ENCODE measurements at regions not wholly inside any gene's neighbourhood (a gene's known extent, or its start where the extent isn't known, plus 50 kb on each side); places are given as distances from the start of the nearest gene placed in this dataset.
A peak's percentile ranks its signal among the peaks of the same experiment; 100 is the strongest.

DNA sequence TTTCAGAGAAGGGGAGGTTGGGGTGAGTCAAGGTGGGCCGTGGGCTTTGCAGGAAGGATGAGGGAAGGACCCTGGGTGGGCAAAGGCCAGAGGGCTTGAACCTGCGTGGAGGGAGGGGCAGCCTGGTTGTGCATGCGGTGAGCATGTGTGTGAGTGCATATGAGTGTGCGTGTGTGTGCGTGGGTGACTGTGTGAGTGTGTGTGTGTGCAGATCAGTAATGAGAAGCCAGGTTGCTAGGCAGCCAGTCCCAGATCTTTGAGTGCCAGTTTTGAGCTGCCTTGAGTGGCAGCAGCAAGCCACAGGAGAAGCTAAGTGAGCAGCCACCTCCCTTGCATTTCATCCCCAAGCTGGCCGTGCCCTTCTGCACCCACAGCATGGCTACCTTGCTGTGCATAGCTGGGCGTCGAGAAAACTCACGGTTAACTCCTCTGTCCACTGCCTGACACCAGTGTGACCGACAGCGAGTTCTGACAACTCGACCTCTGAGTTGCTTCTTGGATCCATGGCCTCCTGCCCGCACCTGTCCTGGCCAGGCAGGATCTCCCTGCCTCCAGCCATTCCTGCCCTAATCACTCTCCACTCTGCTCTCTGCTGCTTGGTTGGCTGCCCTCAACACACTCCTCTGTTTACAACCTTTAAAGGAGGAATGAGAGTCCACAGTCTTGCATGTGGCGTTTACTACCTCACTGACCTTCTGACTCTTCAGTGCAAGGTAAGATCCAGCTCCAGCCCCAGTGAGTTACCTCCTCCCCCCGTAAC is 775.4 kb downstream of the TYW1 start:
- no peak for DNase-seq

DNA sequence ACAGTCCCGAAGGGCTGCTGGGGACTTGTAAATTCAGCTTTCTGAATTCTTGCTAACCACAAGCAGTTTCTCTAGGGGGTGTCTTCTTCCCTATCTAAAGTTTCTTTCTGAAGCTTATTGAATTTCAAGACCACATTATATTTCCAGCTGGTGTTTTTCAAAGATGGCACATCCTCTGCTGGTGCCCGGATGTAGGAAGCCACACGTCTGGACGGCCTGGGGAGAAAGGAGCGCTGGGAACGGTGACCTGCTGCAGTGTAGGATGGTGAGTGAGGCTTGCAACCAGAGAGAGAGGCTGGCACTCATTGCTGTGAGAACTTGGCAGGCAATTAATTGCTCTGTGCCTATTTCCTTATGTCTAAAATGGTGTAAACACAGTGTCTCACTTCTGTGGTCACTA is 776.4 kb downstream of the TYW1 start:
- no peak for DNase-seq

- DNase-seq: no peak
Observed at GRCh38 chr7:67777119-67777518, 780.5 kb downstream of the TYW1 start.

- no peak for DNase-seq
Observed at GRCh38 chr7:67781841-67782240, 785.2 kb downstream of the TYW1 start.

DNA sequence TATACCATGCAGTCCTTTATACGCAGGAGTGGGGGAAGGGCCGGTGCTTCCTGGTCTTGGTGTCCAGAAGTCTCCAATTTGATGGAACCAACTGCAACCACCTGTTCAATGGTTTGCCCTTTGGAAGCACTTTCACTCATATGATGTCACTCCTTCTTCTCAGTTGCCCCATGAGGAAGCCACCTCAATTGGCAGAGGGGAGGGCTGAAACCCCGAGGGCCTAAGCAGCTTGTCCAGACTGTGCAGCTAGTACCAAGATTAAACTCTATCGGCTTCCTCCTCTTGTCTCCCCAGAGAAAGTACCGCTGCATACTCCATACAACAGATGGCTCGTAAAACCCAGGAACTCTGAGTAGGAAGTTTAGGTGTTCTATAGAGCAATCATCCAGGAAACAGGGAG is 789.4 kb downstream of the TYW1 start:
- DNase-seq: no peak

- DNase-seq: peak; percentile 44
Observed at GRCh38 chr7:67788669-67789068, 792.0 kb downstream of the TYW1 start.

DNA sequence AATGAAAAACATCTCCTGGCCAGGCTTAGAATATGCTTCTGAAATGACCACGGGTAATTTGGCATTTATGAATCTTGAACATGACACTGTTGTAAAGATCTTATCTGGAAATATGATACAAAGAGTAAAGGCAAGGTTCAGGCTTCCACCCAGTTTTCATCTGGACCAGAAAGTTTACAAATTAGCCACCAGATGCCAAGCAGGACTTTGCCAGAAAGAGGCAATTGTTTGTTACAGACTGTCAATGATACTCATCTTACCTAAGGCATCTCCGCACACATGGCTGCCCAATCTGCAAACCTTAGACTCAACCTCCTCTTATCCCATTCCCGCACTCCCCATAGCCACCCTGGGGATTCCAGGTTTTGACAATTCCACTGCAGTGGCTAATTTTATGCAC is 795.3 kb downstream of the TYW1 start:
- DNase-seq: no peak

DNA sequence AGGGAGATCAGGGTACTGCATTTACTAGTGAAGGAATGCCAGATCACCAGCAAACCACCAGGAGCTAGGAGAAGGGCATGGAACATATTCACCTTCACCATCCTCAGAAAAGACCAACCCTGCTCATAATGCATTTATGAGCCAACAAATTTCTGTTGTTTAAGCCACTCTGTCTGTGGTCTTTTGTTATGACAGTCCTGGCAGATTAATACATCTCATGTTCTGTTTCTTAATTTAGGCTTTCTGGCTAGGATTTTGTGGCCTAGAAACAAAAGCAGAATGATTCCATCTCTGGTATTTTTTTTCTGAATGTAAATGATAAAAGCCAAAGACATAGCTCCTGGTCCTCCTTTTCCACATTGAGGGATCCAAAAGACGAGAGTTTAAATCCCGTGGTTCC is 797.9 kb downstream of the TYW1 start:
- no peak for DNase-seq

DNA sequence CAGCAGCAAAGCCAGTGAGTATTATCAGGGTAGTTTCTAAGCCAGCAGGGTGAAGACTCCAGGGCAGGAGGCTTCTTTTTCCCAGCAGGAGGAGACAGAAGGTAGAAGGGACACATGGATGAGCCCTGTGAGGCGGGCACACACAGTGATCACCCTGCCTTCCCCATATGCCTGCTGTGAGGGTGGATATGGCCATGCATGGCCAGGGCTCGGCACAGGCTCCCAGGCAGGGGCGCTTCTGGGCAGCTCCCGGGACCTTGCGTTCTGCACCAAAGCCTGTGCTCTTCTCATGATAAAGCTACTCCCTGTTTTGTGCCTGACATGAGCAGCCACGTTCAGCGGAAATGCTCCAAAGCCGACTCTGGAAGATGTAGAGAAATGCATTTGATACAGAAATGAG is 807.2 kb downstream of the TYW1 start:
- DNase-seq: no peak

- DNase-seq: no peak
Observed at GRCh38 chr7:67805921-67806471, 809.4 kb downstream of the TYW1 start.

- no peak for DNase-seq
Observed at GRCh38 chr7:67807826-67808225, 811.2 kb downstream of the TYW1 start.

- peak; percentile 8 for DNase-seq
Observed at GRCh38 chr7:67809586-67809985, 813.0 kb downstream of the TYW1 start.

GRCh38 chr7:67813621-67814292 is 817.1 kb downstream of the TYW1 start:
- no peak for DNase-seq

DNA sequence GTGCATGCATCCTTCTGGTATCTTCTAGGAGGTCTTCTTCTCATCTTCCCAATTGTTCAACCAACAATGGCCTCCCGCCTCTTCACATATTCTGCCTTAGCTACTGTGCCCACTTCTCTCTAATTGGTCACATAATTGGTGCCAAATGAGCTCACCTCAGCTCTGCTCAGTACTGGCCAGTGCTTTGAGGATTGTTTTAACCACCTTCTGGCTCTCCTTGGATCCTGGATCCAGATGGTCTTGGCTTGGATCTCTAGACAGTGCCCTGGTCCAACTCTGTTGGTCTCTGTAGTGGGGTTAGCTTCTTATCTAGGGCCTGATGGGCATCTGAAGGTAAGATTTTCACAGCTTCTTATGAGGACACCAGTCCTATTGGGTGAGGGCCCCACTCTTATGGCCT is 820.8 kb downstream of the TYW1 start:
- DNase-seq: no peak

DNA sequence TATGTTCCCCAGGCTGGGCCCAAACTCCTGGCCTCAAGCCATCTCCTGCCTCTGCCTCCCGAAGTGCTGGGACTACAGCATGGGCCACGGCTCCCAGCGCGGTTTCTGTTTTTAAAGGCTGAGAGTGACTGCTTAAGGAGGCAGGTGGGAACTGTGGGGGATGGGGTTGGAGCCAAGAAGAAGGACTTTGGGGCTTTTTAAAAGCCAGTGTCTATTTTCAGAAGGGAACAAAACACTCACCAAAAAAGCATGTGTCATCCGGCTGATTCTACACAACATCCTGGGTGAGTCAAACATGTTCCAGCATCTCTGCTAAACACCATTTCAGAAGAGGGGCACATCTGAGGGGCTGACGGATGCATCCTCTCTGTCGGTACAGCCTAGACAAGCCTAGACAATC is 824.5 kb downstream of the TYW1 start:
- peak; percentile 79 for DNase-seq

- peak; percentile 71 for DNase-seq
Observed at GRCh38 chr7:67823345-67823744, 826.7 kb downstream of the TYW1 start.

DNA sequence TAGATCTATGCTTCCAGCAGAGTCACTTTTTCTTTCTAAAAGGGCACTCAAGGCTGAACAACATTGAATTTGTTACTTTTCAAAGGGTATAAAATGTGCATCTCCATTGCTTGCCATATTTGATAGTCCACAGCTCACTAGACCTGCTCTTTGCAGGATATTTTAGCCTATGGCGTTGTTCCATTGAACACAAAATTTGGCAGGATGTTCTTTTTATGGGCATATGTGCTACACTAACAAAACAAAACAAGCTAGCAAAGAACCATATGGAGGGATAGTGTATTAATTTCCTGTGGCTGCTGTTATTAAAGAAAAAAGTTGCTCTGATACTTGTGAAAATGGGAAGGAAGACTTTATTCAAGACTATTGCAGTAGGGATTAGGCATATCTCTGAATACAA is 828.7 kb downstream of the TYW1 start:
- DNase-seq: no peak

DNA sequence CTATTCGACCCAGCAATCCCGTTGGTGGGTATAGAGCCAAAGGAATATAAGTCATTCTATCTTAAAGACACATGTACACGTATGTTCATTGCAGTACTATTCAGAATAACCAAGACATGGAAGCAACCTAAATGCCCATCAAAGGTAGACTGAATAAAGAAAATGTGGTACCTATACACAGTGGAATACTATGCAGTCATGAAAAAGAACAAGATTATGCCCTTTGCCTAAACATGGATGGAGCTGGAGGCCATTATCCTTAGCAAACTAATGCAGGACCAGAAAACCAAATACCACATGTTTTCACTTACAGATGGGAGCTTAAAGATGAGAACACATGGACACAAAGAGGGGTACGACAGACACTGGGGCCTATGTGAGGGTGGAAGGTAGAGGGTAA is 845.3 kb downstream of the TYW1 start:
- no peak for DNase-seq

DNA sequence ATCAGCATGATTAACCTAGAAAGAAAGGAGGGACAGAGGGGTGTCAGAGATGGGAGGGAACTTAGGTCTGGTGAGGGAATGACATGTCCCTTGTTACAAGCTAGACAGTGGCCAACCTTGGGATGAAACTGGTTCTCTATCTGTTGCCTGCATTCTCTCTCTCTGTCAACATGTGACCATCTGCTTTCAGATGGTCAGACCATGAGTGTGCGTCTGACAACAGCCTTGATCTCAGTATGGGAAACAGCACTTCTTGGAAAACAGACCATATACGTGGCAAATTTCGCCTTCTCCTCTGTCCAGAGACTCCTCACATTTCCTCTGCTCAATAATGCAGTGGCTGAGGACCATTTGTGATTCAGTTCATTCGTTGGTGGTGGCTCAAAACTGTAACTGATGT is 845.9 kb downstream of the TYW1 start:
- DNase-seq: no peak

DNA sequence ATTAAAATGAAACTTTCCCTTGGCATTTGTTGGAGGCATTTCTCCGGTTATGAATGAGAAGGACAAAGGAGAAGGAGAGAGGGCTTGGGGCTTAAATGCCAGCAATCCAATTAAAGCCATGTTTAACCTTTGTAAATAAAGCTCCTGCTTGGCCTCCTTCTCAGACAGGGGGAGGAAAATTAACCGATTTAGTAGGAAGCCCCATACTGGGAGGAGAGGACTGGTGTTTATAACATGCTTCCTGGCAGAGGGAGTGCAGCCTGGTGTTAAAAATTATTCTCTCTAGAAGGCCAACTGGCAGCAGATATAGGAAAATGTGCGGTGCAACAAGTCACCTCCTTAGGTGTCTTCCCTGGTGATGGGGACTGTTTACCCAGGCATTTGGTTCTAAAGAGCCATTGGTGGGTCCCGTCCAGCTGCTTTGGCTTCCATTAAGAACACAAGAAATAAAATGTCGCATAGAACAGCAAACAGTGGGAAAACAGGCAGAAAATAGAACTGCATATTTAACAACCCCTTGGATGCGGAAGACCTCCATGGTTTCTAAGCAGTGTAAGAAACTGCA is 846.5 kb downstream of the TYW1 start:
- no peak for DNase-seq

GRCh38 chr7:67843615-67844014 is 847.0 kb downstream of the TYW1 start:
- DNase-seq: no peak

- DNase-seq: no peak
Observed at GRCh38 chr7:67847092-67847787, 850.6 kb downstream of the TYW1 start.

Data from fibroblast of skin of right quadriceps (primary cell).